GM21723 (cell line): ENCODE measurements at regions not wholly inside any gene's neighbourhood (a gene's known extent, or its start where the extent isn't known, plus 50 kb on each side); places are given as distances from the start of the nearest gene placed in this dataset.
"Not testable (repeated sequence)": the region's sequence is repeated elsewhere in the genome, so short reads cannot be mapped to it uniquely, and the experiment has no call there.

Source experiments
- ATAC-seq: cut with Tn5 transposase; IDR thresholded peaks from one replicate; pipeline ENCODE4 v1.9.1; 2021; ENCODE audit warnings: mild to moderate bottlenecking, moderate library complexity; ENCODE audit not compliant: unreplicated experiment

DNA sequence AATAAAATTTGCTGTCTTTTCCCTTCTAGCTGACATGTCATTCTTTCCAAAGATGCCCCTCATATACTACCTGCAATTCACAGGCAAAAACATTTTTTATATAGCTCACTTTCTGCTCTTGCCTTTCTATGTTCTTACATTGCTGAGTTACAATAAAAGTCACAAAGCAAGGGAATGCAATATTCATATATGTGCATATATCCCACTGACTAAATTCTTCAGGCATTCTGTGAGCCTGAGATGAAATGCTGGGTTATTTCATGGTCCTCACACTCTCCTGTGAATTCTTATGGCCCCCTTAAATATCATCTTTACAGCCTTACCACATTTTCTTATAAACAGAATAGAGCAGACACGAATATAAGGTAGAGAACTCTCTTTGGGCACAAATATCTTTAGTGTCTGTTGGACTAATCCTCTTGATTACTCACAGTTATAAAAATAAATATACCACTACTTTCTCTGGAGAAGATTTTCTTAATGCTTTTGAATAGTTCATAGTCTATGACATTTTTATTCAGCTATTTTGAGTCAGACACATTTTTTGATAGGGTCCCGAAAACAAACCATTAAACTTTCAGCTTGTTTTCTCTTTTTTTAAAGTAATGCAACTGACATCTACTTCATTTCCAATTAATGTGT, 84.1 kb upstream of the H2AZ1 start:
- no peak for ATAC-seq

DNA sequence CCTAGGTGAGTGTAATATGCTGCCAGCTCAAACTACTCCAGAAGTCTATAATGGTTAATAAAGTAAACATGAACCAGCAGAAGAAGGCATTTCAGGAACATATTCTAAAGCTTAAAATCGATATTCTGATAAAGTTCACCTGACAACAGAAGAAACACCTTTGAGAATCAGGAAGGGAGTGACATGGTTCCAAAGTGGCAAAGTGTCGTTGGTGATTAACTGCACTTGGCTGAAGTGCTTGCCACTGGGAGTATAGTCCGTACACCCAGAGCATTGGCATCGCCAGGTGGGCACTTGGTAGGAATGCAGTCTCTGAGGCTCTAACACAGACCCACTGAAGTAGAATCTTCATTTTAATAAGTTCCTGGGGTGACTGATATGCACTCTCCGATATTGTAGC, 76.0 kb upstream of the H2AZ1 start:
- ATAC-seq, result no peak

DNA sequence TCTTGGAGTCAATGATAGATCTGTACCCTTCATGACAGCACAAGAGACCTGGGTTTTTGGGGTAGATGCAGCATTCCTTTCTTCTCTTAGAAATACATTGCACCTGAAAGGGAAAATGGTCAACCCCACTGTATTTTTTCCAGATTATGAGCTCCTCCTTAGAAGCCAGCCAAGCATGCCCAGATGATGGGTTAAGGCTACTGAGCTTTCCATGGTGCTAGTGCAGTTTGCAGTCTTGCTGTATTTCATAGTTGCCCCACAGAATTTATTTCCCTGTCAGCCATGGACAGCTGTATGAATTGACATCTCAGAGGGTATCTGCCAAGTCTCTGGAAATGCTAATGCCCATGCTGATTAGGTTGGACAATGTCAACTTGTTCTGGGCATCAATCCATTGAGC, 73.7 kb upstream of the H2AZ1 start:
- ATAC-seq, result no peak

DNA sequence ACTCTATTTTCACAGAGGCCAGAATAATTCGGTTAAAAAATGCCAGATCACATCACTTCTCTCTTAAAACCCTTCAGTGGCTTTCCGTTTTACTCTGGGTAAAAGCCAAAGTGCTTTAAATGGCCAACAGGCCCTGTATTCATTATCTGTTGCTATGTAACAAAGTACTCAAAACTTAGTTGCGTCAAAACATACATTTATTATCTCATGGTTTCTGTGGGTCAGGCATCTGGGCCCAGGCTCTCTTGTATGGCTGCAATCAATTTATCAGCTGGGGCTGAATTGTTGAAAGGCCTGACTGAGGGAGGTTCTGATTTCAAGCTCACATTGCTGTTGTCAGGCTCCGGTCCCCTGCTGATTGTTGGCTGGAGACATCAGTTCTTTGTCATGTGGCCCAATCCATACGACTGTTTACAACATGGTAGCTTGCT, 72.7 kb upstream of the H2AZ1 start:
- ATAC-seq, result no peak

DNA sequence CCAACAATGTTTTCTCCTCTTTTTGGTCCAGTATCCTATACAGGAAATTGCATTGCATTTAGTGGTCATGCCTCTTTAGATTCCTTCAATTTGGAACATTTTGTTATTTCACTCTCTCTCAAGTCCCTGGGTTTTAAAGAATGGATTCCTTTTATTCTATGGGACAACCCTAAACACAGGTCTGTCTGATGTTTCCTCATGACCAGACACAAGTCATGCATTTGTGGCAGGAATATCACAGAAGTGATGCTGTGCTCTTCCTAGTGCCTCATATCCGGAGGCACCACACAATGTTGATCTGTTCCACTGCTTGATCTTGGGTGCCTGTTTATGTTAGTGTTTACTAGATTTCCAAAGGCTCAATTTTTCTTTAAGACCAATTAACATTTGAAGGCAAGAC, 69.7 kb upstream of the H2AZ1 start:
- no peak for ATAC-seq

DNA sequence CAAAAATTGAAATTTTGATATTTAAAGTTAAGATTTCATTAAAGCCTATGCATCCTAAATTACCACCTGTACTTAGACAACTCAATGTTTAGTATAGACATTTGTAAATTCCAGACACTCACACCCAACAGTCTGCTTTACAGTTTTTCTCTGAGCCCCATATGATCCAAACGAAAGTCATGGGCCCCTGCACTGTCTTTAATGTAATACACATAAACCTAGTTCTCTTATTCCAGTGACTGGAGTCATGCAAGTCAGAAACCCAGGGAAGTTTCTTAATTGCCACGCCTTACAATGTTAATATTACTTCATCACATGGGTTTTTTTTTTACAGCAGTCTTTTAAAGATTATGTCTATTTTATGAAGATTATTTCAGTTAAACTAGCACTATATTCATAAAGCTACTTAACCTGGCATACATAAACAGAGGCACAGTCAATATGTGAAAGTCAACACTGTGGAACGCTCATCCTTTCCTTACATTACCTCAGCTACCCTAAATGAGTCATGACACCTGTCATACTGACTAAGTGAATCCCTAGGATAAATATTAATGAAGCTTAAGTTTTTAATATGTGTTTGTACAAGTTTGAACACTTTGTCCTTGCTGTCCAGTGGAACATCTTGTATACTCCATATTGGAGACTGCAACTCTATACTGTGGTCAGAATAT, 67.7 kb upstream of the H2AZ1 start:
- ATAC-seq, result no peak

DNA sequence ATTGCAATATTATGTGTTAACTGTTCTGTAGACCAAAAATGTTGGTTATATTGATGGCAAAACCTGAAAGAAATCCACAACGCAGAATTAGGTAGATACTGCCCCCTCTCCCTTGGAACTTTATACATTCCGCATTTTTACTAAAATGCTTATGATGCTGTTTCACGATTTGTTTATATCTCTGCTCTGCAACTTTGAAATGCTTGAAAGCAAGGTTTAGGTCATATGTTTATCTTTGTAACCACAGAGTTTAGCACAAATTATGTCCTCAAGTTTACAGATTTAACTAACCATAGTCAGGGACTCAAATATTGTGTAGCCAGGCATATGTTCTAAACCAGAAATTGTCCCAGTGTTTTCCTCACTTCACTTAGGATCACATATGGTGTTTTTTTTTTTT, 66.1 kb upstream of the H2AZ1 start:
- ATAC-seq, result no peak

DNA sequence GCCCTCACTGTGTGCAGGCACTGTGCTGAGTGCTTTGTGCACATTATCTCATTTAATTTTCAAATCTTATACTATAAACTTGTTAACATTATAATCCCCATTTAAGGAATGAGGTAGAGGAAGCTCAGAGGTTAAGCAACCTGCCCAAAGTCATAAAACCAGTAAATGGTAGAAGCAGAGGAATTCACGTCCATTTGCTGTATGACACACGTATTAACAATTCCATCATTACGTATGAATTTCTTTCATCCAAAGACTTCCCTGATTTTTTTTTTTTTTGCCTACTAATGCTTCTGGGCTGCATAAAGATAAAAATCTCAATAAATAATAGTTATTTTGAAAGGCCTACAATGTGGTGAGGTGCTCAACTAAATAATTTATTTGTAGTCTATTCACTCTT, 64.5 kb upstream of the H2AZ1 start:
- ATAC-seq, result no peak

DNA sequence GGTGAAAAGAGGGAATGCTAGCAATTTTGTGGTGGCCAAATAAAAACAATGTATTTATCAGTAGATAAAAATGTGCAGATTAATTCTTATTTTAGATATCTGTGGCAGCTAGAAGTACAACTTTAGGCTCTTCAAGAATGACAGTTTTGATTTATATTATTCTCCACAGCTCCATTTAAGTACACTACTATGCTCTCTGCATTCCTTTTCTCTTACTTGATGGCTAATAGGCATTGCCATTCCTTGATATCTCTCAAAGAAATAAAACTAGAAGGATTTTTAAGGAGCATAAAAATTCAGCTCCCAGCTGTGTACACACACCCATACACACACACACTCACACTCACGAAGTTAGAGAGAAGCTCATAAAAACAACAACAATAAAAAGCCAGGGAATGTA, 59.4 kb upstream of the H2AZ1 start:
- ATAC-seq, result no peak

DNA sequence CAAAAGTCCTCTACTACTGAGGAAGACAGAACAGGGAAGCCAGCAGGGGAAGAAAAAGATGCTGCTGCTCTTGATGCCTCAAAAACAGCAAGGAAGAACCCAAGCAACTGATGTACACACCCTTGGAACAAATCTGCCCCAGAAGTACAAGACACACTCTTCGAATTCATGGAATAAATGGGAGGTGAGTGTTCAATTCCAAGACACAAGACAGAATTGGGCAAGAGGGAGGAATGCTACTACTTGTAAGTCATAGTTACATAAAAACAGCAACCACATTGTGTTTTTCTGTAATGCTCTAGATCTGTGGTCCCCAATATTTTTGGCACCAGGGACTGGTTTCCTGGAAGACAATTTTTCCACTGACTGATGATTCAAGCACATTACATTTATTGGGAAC, 58.0 kb upstream of the H2AZ1 start:
- no peak for ATAC-seq

DNA sequence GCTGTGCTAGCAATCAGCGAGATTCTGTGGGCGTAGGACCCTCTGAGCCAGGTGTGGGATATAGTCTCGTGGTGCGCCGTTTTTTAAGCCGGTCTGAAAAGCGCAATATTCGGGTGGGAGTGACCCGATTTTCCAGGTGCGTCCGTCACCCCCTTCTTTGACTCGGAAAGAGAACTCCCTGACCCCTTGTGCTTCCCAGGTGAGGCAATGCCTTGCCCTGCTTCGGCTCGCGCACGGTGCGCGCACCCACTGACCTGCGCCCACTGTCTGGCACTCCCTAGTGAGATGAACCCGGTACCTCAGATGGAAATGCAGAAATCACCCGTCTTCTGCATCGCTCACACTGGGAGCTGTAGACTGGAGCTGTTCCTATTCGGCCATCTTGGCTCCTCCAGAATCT, 56.1 kb upstream of the H2AZ1 start:
- not testable (repeated sequence) for ATAC-seq
